HFFc6 (cell line): ENCODE measurements at regions not wholly inside any gene's neighbourhood (a gene's known extent, or its start where the extent isn't known, plus 50 kb on each side); places are given as distances from the start of the nearest gene placed in this dataset.

Experiments used
- DNase-seq: peaks from one replicate; pipeline ENCODE4 v3.0.0-alpha.2; 2018
- H3K27ac Mint-ChIP-seq: 2 replicates; pipeline ENCODE4 v1.8.0; 2020; ENCODE audit warnings: mild to moderate bottlenecking, mixed read lengths
- H3K27me3 Mint-ChIP-seq: 2 replicates; pipeline ENCODE4 v1.8.0; 2021; ENCODE audit warnings: mild to moderate bottlenecking, moderate library complexity, mixed read lengths; ENCODE audit not compliant: insufficient read depth
- H3K36me3 Mint-ChIP-seq: 2 replicates; pipeline ENCODE4 v1.8.0; 2021; ENCODE audit warnings: low read depth, mixed read lengths
- H3K4me1 Mint-ChIP-seq: 2 replicates; pipeline ENCODE4 v1.8.0; 2020; ENCODE audit warnings: low read depth, mixed read lengths
- H3K4me3 Mint-ChIP-seq: 2 replicates; pipeline ENCODE4 v1.8.0; 2020; ENCODE audit warnings: mild to moderate bottlenecking, moderate library complexity, mixed read lengths
- H3K9me3 Mint-ChIP-seq: 2 replicates; pipeline ENCODE4 v1.8.0; 2020; ENCODE audit warnings: mild to moderate bottlenecking, mixed read lengths
- TF ChIP-seq, protein P1 (sequence below): fragments of 200-600 bp; sonication (generic); IDR thresholded peaks from 2 replicates; pipeline ENCODE4 v1.5.0; 2021; ENCODE audit warnings: antibody characterized with exemption, mild to moderate bottlenecking

GRCh38 chr6:166758136-166758704 lies 131.2 kb upstream of the RPS6KA2 start:
- no peak for DNase-seq
- Mint-ChIP-seq H3K9me3 (no peaks in the 10 kb centered on the region), H3K4me3 (0 out of 2 replicates have a peak overlapping the region, but pooled peaks have one; percentile 48), H3K27me3 (peaks cover 19% of the 10 kb centered on the region), H3K27ac (no peak overlapping the region), H3K4me1 (peaks cover 10% of the 10 kb centered on the region; the same call in 1 of the 2 replicates), H3K36me3 (no peaks in the 10 kb centered on the region)
- TF ChIP-seq, protein P1, sequence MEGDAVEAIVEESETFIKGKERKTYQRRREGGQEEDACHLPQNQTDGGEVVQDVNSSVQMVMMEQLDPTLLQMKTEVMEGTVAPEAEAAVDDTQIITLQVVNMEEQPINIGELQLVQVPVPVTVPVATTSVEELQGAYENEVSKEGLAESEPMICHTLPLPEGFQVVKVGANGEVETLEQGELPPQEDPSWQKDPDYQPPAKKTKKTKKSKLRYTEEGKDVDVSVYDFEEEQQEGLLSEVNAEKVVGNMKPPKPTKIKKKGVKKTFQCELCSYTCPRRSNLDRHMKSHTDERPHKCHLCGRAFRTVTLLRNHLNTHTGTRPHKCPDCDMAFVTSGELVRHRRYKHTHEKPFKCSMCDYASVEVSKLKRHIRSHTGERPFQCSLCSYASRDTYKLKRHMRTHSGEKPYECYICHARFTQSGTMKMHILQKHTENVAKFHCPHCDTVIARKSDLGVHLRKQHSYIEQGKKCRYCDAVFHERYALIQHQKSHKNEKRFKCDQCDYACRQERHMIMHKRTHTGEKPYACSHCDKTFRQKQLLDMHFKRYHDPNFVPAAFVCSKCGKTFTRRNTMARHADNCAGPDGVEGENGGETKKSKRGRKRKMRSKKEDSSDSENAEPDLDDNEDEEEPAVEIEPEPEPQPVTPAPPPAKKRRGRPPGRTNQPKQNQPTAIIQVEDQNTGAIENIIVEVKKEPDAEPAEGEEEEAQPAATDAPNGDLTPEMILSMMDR, result no peak

DNA sequence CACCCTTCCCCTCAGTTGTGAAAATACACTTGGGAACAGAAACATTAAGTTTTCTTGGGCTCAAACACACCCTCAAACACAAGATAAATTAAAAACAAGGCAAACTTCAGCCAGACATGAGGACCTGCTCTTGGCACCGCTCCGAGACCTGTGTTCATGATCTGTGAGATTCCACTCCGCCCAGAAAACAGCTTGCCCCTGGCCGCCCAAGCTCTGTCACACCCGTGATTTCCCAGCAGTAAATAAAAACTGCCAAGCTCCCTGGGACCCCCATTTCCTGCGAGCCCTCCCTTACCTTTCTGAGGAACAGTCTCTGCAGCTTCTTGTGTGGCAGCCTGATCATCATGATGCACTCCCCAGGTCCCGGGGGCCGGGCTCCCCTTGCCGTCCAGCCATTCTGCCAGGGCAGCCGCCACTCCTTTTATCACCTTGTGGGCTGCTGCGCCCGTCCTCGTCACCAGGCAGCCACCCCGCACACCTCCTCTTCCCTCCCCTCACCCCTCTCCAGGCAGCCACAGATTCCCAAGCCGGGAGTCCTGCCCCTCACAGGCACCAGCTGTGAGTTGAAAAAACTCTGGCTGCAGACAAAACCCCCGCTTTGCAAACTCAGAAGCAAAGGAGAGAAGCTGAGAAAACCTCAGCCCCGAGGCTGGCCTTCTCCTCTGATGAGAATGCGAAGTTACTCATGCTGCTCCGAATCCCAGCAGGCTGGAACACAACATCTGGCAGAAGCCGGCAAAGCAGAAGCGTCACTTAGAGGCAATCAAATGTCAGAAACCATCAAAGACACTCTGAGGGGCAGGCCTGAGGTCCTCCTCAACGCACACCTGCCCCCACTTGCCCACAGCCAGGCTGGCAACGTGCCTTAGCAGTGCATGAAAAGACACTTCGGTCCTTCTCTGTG lies 130.4 kb upstream of the RPS6KA2 start:
- Mint-ChIP-seq H3K36me3 (no peaks in the 10 kb centered on the region), H3K27ac (no peak overlapping the region), H3K27me3 (peaks cover 19% of the 10 kb centered on the region), H3K9me3 (no peaks in the 10 kb centered on the region), H3K4me3 (peak overlapping the region; percentile 48; the same call in 1 of the 2 replicates), H3K4me1 (peaks cover 10% of the 10 kb centered on the region; the same call in 1 of the 2 replicates)
- TF ChIP-seq, protein P1, result no peak
- DNase-seq, result peak; percentile 19

GRCh38 chr6:166754218-166755030 lies 127.4 kb upstream of the RPS6KA2 start:
- H3K4me3 Mint-ChIP-seq, result no peak overlapping the region
- TF ChIP-seq, protein P1, result no peak
- DNase-seq, result no peak
- H3K36me3 Mint-ChIP-seq, result no peaks in the 10 kb centered on the region
- H3K9me3 Mint-ChIP-seq, result no peaks in the 10 kb centered on the region
- H3K27me3 Mint-ChIP-seq, result peaks cover 10% of the 10 kb centered on the region
- H3K27ac Mint-ChIP-seq, result no peak overlapping the region
- H3K4me1 Mint-ChIP-seq, result peaks cover 10% of the 10 kb centered on the region; the same call in 1 of the 2 replicates

GRCh38 chr6:166752928-166753721 lies 126.1 kb upstream of the RPS6KA2 start:
- Mint-ChIP-seq H3K4me1 (peaks cover 10% of the 10 kb centered on the region; the same call in 1 of the 2 replicates), H3K9me3 (no peaks in the 10 kb centered on the region), H3K4me3 (no peak overlapping the region), H3K27ac (no peak overlapping the region), H3K27me3 (peaks cover 10% of the 10 kb centered on the region), H3K36me3 (no peaks in the 10 kb centered on the region)
- no peak for DNase-seq
- TF ChIP-seq, protein P1, result no peak

DNA sequence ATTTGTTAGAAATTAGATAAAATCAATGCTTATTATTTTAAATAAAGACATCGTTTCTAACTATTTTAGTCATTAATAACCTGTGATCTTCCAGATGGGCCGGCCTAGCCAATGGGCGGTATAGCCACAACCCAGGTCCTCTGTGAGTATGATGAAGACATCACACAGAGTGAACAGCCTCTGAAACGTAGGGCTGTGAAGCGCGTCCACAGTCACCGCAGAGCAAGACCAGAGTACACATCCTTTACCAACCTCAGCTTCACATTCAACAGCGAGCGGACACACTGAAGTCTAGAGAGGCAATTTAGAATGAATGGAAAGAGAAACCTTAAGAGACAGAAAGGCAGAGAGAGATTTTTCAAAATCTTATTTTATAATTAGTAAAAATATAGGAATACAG lies 125.0 kb upstream of the RPS6KA2 start:
- Mint-ChIP-seq H3K27ac (no peak overlapping the region), H3K4me3 (no peak overlapping the region), H3K36me3 (no peaks in the 10 kb centered on the region), H3K27me3 (peaks cover 6% of the 10 kb centered on the region), H3K4me1 (peaks cover under 1% of the 10 kb centered on the region; the same call in 1 of the 2 replicates), H3K9me3 (no peaks in the 10 kb centered on the region)
- TF ChIP-seq, protein P1, result no peak
- no peak for DNase-seq
